Testis (tissue), 2 donors: ENCODE measurements at regions not wholly inside any gene's neighbourhood (a gene's known extent, or its start where the extent isn't known, plus 50 kb on each side); places are given as distances from the start of the nearest gene placed in this dataset.

Source experiments
- CTCF ChIP-seq, 3 experiments: fragments of 450-650 bp in 2 of 3; fragments of 200-600 bp in 1 of 3; sonication (generic) in 1 of 3; IDR thresholded peaks; one replicate each; pipeline ENCODE4 v1.5.1; 2016 to 2019; ENCODE audit warnings: antibody characterized with exemption in 3 of 3, mild to moderate bottlenecking in 2 of 3, moderate library complexity in 1 of 3
- POLR2A ChIP-seq: fragments of 450-650 bp; IDR thresholded peaks from one replicate; pipeline ENCODE4 v1.6.1; 2017; ENCODE audit warnings: antibody characterized with exemption, mild to moderate bottlenecking, moderate library complexity

GRCh38 chr1:198858033-198858432 lies 219.2 kb downstream of the PTPRC start:
- TF ChIP-seq CTCF (IDR thresholded peaks at IDR 0.05) (no peak), POLR2A (no peak)
